HUDEP-2 (cell line): ENCODE measurements at regions not wholly inside any gene's neighbourhood (a gene's known extent, or its start where the extent isn't known, plus 50 kb on each side); places are given as distances from the start of the nearest gene placed in this dataset.

Experiments
- DNase-seq, 76 experiments: peaks; one replicate each; lab custom pipeline; 2025; ENCODE audit not compliant: unreplicated experiment in 76 of 76; lab: John Stamatoyannopoulos, UW

- DNase-seq, result peak in 65 of 76 experiments; percentile 0 to 54 (median 20)
Measured at GRCh38 chrY:7272556-7273195, 361.1 kb upstream of the AMELY start.

- DNase-seq, result no peak
Measured at GRCh38 chrY:7263773-7264172, 352.2 kb upstream of the AMELY start.

- DNase-seq, result no peak
Measured at GRCh38 chrY:7262531-7262930, 351.0 kb upstream of the AMELY start.

- DNase-seq, result no peak
Measured at GRCh38 chrY:7261254-7261653, 349.7 kb upstream of the AMELY start.

- no peak for DNase-seq
Measured at GRCh38 chrY:7240101-7240500, 328.5 kb upstream of the AMELY start.

- DNase-seq, result no peak
Measured at GRCh38 chrY:7211971-7212370, 300.4 kb upstream of the AMELY start.

- DNase-seq, result no peak
Measured at GRCh38 chrY:7204456-7204855, 292.9 kb upstream of the AMELY start.

GRCh38 chrY:7182591-7182990, 271.0 kb upstream of the AMELY start:
- no peak for DNase-seq

- no peak for DNase-seq
Measured at GRCh38 chrY:7177631-7178030, 266.1 kb upstream of the AMELY start.

- DNase-seq, result no peak
Measured at GRCh38 chrY:7169475-7169874, 257.9 kb upstream of the AMELY start.

- DNase-seq, result no peak
Measured at GRCh38 chrY:7141477-7141876, 229.9 kb upstream of the AMELY start.
